Panc1 (cell line): ENCODE measurements at regions not wholly inside any gene's neighbourhood (a gene's known extent, or its start where the extent isn't known, plus 50 kb on each side); places are given as distances from the start of the nearest gene placed in this dataset.

Experiments used
- CTCF ChIP-seq: fragments of 450-650 bp; IDR thresholded peaks from 2 replicates; pipeline ENCODE4 v1.5.1; 2017; ENCODE audit warnings: mild to moderate bottlenecking
- POLR2AphosphoS5 ChIP-seq: IDR thresholded peaks from 2 replicates; pipeline ENCODE4 v1.6.1; 2012; ENCODE audit warnings: mild to moderate bottlenecking, low read depth, low read length, moderate library complexity
- SIN3A ChIP-seq: IDR thresholded peaks from 2 replicates; pipeline ENCODE4 v1.6.1; 2012; ENCODE audit warnings: low read depth, mild to moderate bottlenecking, low read length, moderate library complexity, borderline replicate concordance; ENCODE audit not compliant: insufficient read depth
- TCF7L2 ChIP-seq: IDR thresholded peaks from 2 replicates; pipeline ENCODE4 v1.6.1; 2011; ENCODE audit warnings: mild to moderate bottlenecking, low read depth, low read length, inconsistent platforms
- TF ChIP-seq, protein P1 (sequence below), 2 experiments: IDR thresholded peaks; 2 replicates each; pipeline ENCODE4 v1.6.1; 2011 to 2012; ENCODE audit warnings: low read depth in 2 of 2, control low read depth in 1 of 2, low read length in 1 of 2, mild to moderate bottlenecking in 1 of 2, moderate library complexity in 1 of 2; ENCODE audit not compliant: insufficient read depth in 1 of 2

- TF ChIP-seq CTCF: no peak
- TF ChIP-seq, protein P1, sequence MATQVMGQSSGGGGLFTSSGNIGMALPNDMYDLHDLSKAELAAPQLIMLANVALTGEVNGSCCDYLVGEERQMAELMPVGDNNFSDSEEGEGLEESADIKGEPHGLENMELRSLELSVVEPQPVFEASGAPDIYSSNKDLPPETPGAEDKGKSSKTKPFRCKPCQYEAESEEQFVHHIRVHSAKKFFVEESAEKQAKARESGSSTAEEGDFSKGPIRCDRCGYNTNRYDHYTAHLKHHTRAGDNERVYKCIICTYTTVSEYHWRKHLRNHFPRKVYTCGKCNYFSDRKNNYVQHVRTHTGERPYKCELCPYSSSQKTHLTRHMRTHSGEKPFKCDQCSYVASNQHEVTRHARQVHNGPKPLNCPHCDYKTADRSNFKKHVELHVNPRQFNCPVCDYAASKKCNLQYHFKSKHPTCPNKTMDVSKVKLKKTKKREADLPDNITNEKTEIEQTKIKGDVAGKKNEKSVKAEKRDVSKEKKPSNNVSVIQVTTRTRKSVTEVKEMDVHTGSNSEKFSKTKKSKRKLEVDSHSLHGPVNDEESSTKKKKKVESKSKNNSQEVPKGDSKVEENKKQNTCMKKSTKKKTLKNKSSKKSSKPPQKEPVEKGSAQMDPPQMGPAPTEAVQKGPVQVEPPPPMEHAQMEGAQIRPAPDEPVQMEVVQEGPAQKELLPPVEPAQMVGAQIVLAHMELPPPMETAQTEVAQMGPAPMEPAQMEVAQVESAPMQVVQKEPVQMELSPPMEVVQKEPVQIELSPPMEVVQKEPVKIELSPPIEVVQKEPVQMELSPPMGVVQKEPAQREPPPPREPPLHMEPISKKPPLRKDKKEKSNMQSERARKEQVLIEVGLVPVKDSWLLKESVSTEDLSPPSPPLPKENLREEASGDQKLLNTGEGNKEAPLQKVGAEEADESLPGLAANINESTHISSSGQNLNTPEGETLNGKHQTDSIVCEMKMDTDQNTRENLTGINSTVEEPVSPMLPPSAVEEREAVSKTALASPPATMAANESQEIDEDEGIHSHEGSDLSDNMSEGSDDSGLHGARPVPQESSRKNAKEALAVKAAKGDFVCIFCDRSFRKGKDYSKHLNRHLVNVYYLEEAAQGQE (IDR thresholded peaks at IDR 0.05; ENCODE audit: insufficient read depth in 1 of 2, low read depth in 2 of 2, low read length in 1 of 2): no peak
- no peak for TF ChIP-seq POLR2AphosphoS5
- TF ChIP-seq TCF7L2: no peak
- no peak for TF ChIP-seq SIN3A
Observed at GRCh38 chr14:58992935-58993334, 195.5 kb upstream of the DAAM1 start.
